ENCODE measurements at regions not wholly inside any gene's neighbourhood (a gene's known extent, or its start where the extent isn't known, plus 50 kb on each side); places are given as distances from the start of the nearest gene placed in this dataset.
"Not testable (repeated sequence)": the region's sequence is repeated elsewhere in the genome, so short reads cannot be mapped to it uniquely, and the experiment has no call there.

- H3K4me1 ChIP-seq = no peaks in the 10 kb centered on the region
- DNase-seq = no peak
- no peaks in the 10 kb centered on the region for H3K36me3 ChIP-seq
- intact Hi-C loops (cut with DNase I; ENCODE audit: low total_unique reads) = no loop called here
- H3K27ac ChIP-seq = no peak overlapping the region
- peaks cover 0 to 23% (median 0%) of the 10 kb centered on the region in 8 donors for H3K9me3 ChIP-seq
- no peak overlapping the region for H3K4me3 ChIP-seq
- H3K27me3 ChIP-seq (replicated peaks in 1 of 7) = no peaks in the 10 kb centered on the region
- TF ChIP-seq CTCF (IDR thresholded peaks at IDR 0.05 in 8 of 11, conservative IDR thresholded peaks at IDR 0.05 in 3 of 11) (no peak), POLR2A (IDR thresholded peaks at IDR 0.05) (no peak), POLR2AphosphoS5 (IDR thresholded peaks at IDR 0.05) (no peak)
- WGBS, 5 donors = 23 to 32% (median 27%) methylated on average over 2 of the region's 2 CpGs
Observed at GRCh38 chr4:58301376-58301999, 1191.3 kb upstream of the IGFBP7 start.

GRCh38 chr4:58286335-58286734, 1176.2 kb upstream of the IGFBP7 start:
- Histone ChIP-seq H3K27ac (no peak overlapping the region), H3K27me3 (replicated peaks in 1 of 7) (no peaks in the 10 kb centered on the region), H3K36me3 (no peaks in the 10 kb centered on the region), H3K9me3 (peaks cover 0 to 8% (median 2%) of the 10 kb centered on the region in 8 donors), H3K4me3 (no peak overlapping the region), H3K4me1 (no peaks in the 10 kb centered on the region)
- DNase-seq = no peak
- TF ChIP-seq POLR2AphosphoS5 (IDR thresholded peaks at IDR 0.05) (no peak), POLR2A (IDR thresholded peaks at IDR 0.05) (no peak), CTCF (IDR thresholded peaks at IDR 0.05 in 8 of 11, conservative IDR thresholded peaks at IDR 0.05 in 3 of 11) (no peak)
- 64 to 88% (median 77%) methylated on average over 4 of the region's 4 CpGs for WGBS, 5 donors
- intact Hi-C loops (cut with DNase I; ENCODE audit: low total_unique reads) = no loop called here

- WGBS, 5 donors = 50 to 70% (median 58%) methylated on average over 2 of the region's 2 CpGs
- DNase-seq; H3K36me3 ChIP-seq; H3K4me1 ChIP-seq; H3K4me3 ChIP-seq; intact Hi-C loops (cut with DNase I; ENCODE audit: low total_unique reads); H3K27ac ChIP-seq; H3K27me3 ChIP-seq (replicated peaks in 1 of 7); H3K9me3 ChIP-seq: not testable (repeated sequence)
Observed at GRCh38 chr4:58280928-58281327, 1170.7 kb upstream of the IGFBP7 start.

GRCh38 chr4:58275856-58276255, 1165.7 kb upstream of the IGFBP7 start:
- intact Hi-C loops (cut with DNase I; ENCODE audit: low total_unique reads) = no loop called here
- H3K27me3 ChIP-seq (replicated peaks in 1 of 7) = no peaks in the 10 kb centered on the region
- WGBS, 5 donors = 83 to 98% (median 87%) methylated on average over 1 of the region's 1 CpG
- no peaks in the 10 kb centered on the region for H3K36me3 ChIP-seq
- no peak for TF ChIP-seq POLR2A (IDR thresholded peaks at IDR 0.05)
- no peak for TF ChIP-seq CTCF (IDR thresholded peaks at IDR 0.05 in 8 of 11, conservative IDR thresholded peaks at IDR 0.05 in 3 of 11)
- no peak for TF ChIP-seq POLR2AphosphoS5 (IDR thresholded peaks at IDR 0.05)
- no peak for DNase-seq
- no peaks in the 10 kb centered on the region for H3K4me1 ChIP-seq
- H3K27ac ChIP-seq = no peak overlapping the region
- H3K4me3 ChIP-seq = no peak overlapping the region
- H3K9me3 ChIP-seq = peaks cover 0 to 10% (median 2%) of the 10 kb centered on the region in 8 donors

GRCh38 chr4:58274553-58274952, 1164.4 kb upstream of the IGFBP7 start:
- WGBS, 5 donors = 88 to 94% (median 92%) methylated on average over 5 of the region's 5 CpGs

More at GRCh38 chr4:58274553-58274952, 1164.4 kb upstream of the IGFBP7 start:
- Histone ChIP-seq H3K9me3 (peaks cover 0 to 22% (median 12%) of the 10 kb centered on the region in 8 donors), H3K4me3 (no peak overlapping the region), H3K27ac (no peak overlapping the region), H3K36me3 (no peaks in the 10 kb centered on the region), H3K27me3 (replicated peaks in 1 of 7) (no peaks in the 10 kb centered on the region), H3K4me1 (no peaks in the 10 kb centered on the region)
- intact Hi-C loops (cut with DNase I; ENCODE audit: low total_unique reads) = no loop called here
- TF ChIP-seq POLR2AphosphoS5 (IDR thresholded peaks at IDR 0.05) (no peak), POLR2A (IDR thresholded peaks at IDR 0.05) (no peak), CTCF (IDR thresholded peaks at IDR 0.05 in 8 of 11, conservative IDR thresholded peaks at IDR 0.05 in 3 of 11) (no peak)
- DNase-seq = no peak

Data from spleen (tissue), 11 donors.